Neural crest cell (in vitro differentiated cells): ENCODE measurements at regions not wholly inside any gene's neighbourhood (a gene's known extent, or its start where the extent isn't known, plus 50 kb on each side); places are given as distances from the start of the nearest gene placed in this dataset.

ENCODE experiments used
- DNase-seq: peaks from one replicate; pipeline ENCODE4 v3.0.0; 2021; ENCODE audit warnings: low read depth, mixed read lengths, low spot score
- H3K27ac Mint-ChIP-seq: one replicate; pipeline ENCODE4 v1.8.0; 2021; ENCODE audit warnings: mild to moderate bottlenecking, mixed read lengths; ENCODE audit not compliant: unreplicated experiment
- H3K27me3 Mint-ChIP-seq: 2 replicates; pipeline ENCODE4 v1.8.0; 2021; ENCODE audit warnings: low read depth, mild to moderate bottlenecking, mixed read lengths
- H3K36me3 Mint-ChIP-seq: 2 replicates; pipeline ENCODE4 v1.8.0; 2021; ENCODE audit warnings: low read depth, mild to moderate bottlenecking, mixed read lengths
- H3K4me1 Mint-ChIP-seq: 2 replicates; pipeline ENCODE4 v1.8.0; 2021; ENCODE audit warnings: mixed read lengths
- H3K4me3 Mint-ChIP-seq: one replicate; pipeline ENCODE4 v1.8.0; 2021; ENCODE audit warnings: mild to moderate bottlenecking, mixed read lengths
- H3K9me3 Mint-ChIP-seq: 2 replicates; pipeline ENCODE4 v1.8.0; 2021; ENCODE audit warnings: mixed read lengths
- TF ChIP-seq, protein P1 (sequence below): fragments of 200-600 bp; sonication (generic); conservative IDR thresholded peaks from 2 replicates; pipeline ENCODE4 v1.5.0; 2021; ENCODE audit warnings: antibody characterized with exemption, mild to moderate bottlenecking

DNA sequence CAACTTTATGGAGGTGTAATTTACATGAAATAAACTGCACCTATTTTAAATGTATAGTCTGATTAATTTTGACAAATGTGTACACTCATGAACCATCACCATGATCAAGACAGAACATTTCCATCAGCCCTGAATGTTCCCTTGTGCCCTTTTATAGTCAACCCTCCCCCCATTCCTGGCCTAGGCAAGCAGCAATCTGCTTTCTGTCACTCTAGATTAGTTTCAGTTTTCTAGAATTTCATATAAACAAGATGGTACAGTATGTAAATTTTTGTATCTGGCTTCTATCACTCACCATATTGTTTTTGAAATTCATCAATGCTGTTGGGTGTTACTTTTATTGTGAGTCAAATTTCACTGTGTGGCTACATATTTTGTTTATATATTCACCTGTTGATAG lies 234.2 kb upstream of the RPS6KA3 start:
- no peak for DNase-seq
- Mint-ChIP-seq H3K27me3 (peaks cover 8% of the 10 kb centered on the region), H3K4me1 (peaks cover 4% of the 10 kb centered on the region), H3K36me3 (no peaks in the 10 kb centered on the region), H3K4me3 (no peak overlapping the region), H3K9me3 (peaks cover 6% of the 10 kb centered on the region), H3K27ac (no peak overlapping the region)
- TF ChIP-seq, protein P1, sequence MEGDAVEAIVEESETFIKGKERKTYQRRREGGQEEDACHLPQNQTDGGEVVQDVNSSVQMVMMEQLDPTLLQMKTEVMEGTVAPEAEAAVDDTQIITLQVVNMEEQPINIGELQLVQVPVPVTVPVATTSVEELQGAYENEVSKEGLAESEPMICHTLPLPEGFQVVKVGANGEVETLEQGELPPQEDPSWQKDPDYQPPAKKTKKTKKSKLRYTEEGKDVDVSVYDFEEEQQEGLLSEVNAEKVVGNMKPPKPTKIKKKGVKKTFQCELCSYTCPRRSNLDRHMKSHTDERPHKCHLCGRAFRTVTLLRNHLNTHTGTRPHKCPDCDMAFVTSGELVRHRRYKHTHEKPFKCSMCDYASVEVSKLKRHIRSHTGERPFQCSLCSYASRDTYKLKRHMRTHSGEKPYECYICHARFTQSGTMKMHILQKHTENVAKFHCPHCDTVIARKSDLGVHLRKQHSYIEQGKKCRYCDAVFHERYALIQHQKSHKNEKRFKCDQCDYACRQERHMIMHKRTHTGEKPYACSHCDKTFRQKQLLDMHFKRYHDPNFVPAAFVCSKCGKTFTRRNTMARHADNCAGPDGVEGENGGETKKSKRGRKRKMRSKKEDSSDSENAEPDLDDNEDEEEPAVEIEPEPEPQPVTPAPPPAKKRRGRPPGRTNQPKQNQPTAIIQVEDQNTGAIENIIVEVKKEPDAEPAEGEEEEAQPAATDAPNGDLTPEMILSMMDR: no peak

DNA sequence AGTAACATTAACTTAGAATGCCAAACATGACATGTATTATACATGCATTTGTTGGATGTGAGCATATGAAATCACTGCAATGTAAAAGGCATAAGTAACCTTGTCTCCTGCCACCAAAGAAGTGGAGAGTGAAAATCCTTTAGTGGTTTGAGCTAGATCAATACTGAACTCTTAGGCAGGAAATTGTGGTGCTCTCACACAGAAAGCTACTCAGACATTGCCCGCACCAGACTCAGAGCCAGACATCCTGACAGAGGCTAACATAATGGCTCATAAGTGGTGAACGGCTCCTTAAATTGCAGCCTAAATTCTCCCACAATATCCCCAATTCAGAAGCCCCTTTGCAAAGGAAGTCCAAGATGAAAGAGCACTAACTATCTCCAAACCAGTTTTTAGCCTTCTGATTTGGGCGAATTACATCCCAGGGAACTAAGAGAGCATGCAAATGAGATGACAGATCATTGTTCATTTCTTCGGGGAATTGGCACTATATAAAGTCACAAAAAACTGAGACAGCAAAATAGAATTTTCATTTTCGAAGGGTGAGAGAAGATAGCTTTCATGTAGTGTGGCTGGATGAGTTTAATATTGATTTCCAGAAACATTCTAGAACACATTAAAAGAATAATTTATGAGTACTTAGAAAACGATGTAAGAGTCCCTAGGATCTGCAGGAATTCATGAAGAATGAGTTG lies 233.6 kb upstream of the RPS6KA3 start:
- Mint-ChIP-seq H3K27me3 (peaks cover 8% of the 10 kb centered on the region), H3K27ac (no peak overlapping the region), H3K4me1 (peaks cover 4% of the 10 kb centered on the region), H3K4me3 (no peak overlapping the region), H3K9me3 (peaks cover 6% of the 10 kb centered on the region), H3K36me3 (no peaks in the 10 kb centered on the region)
- DNase-seq: no peak
- TF ChIP-seq, protein P1: no peak

DNA sequence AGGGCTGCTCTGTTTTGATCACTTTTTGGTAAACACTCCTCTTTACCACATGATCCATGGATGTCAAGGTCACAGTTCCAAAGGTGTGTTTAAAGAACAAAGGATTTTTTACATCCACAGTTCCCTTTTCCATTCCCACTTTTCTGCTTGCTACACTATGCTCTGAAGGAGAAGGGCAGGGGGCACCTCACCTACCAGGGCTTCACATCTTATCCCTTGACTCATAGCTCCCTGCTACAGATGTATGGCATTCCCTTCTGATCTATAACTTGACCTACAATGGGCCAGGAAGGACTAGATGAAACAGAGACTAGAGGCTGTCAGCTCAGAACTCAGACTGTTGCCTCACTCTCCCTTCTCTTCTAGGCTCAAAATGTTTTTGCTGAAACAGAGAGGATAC lies 233.1 kb upstream of the RPS6KA3 start:
- DNase-seq: no peak
- H3K4me3 Mint-ChIP-seq: no peak overlapping the region
- H3K9me3 Mint-ChIP-seq: peaks cover 6% of the 10 kb centered on the region
- H3K27me3 Mint-ChIP-seq: peaks cover 8% of the 10 kb centered on the region
- peaks cover 4% of the 10 kb centered on the region for H3K4me1 Mint-ChIP-seq
- no peaks in the 10 kb centered on the region for H3K36me3 Mint-ChIP-seq
- no peak overlapping the region for H3K27ac Mint-ChIP-seq
- TF ChIP-seq, protein P1: no peak

DNA sequence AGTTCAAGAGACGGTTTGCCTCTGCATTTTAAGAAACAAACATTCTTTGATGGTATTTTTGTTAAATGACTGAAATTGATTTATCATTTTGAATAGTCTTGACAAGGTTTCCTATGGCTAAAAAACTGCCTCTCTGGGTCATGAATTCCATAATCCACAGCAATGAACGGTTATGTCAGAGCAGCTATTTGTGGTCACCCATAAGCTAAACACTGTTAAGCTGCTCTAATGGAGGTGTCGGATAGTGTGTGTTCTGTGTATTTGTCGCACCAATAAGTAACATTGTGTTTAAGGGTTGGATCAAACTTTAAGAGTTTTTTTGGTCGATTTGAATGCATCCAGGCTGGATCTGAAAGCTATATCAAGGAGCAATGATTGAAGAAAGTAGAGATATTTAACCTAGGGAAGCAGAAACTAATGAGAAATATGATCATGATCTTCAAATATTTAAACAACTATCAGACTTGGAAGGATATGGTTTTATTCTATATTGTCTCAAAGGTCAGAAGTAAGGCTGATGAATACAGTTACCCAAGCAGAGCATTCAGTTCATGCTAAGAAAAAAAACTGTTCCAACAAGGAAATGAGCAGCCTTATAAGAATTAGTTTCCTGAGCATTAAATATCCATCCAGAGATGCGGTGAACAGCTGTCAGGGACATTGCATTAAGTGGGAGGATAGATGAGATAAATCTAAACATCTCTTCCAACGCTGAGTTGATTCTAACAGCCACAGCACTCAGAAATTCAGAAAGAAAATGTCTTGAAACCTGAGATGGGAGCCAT lies 232.3 kb upstream of the RPS6KA3 start:
- TF ChIP-seq, protein P1: no peak
- Mint-ChIP-seq H3K36me3 (no peaks in the 10 kb centered on the region), H3K9me3 (peaks cover 6% of the 10 kb centered on the region), H3K4me3 (no peak overlapping the region), H3K4me1 (peaks cover 4% of the 10 kb centered on the region), H3K27ac (no peak overlapping the region), H3K27me3 (peaks cover 8% of the 10 kb centered on the region)
- no peak for DNase-seq

DNA sequence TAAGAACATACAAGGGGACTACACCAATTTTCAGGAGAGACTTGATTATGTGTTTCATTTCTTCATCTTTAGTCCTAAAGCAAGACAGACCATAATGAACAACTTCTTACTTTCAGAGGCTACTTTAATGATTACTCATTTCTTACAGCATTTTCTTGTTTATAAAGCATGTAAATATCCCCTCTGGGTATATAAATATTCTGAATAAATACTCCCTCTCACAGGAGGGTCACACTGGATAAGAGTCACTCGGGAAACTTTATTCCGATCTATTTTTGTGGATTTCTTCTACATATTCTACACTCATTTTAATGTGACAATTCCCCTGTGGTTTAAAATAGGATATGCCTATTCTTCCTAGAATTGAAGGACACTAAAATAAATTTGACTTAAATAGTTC lies 228.9 kb upstream of the RPS6KA3 start:
- H3K9me3 Mint-ChIP-seq: peaks cover 13% of the 10 kb centered on the region
- TF ChIP-seq, protein P1: no peak
- no peak for DNase-seq
- H3K27me3 Mint-ChIP-seq: peaks cover 5% of the 10 kb centered on the region
- H3K4me3 Mint-ChIP-seq: no peak overlapping the region
- no peaks in the 10 kb centered on the region for H3K36me3 Mint-ChIP-seq
- H3K27ac Mint-ChIP-seq: no peak overlapping the region
- H3K4me1 Mint-ChIP-seq: peaks cover 4% of the 10 kb centered on the region
